A549 (cell line): ENCODE measurements at regions not wholly inside any gene's neighbourhood (a gene's known extent, or its start where the extent isn't known, plus 50 kb on each side); places are given as distances from the start of the nearest gene placed in this dataset.

ENCODE experiments used
- MAZ ChIP-seq: fragments of 150-350 bp; IDR thresholded peaks from 2 replicates; pipeline ENCODE4 v1.6.1; 2014; ENCODE audit warnings: antibody characterized with exemption, low read depth, low read length, borderline replicate concordance
- PHF8 ChIP-seq: fragments of 200-600 bp; sonication (generic); IDR thresholded peaks from 2 replicates; pipeline ENCODE4 v1.6.1; 2016; ENCODE audit warnings: low read depth, mild to moderate bottlenecking, antibody characterized with exemption, moderate library complexity, borderline replicate concordance
- POLR2A ChIP-seq: IDR thresholded peaks from 2 replicates; pipeline ENCODE4 v1.6.1; 2012; ENCODE audit warnings: mild to moderate bottlenecking, low read length
- TF ChIP-seq, protein P1 (sequence below): fragments of >200 bp; sonication (Bioruptor Twin); formaldehyde crosslinking; IDR thresholded peaks from 3 replicates; pipeline ENCODE4 v1.5.1; 2016

DNA sequence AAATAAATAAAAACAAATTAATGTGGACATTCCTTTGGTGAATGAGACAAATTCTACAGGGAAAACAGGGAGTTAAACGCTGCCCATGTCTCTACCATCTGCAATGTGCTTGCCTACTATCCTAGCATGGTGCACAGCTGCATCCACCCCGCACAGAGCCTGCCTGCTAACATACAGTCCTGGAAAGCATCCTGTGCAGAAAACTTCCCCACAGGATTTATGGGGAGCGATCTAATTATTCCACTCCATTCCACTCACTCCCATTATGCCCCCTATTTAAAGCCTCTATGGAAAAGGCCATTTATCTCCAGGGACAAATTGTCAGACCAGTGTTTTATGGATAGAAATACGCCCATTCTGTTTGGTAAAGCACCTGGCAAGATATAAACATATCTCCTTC, 144.5 kb downstream of the MAF start:
- TF ChIP-seq, protein P1, sequence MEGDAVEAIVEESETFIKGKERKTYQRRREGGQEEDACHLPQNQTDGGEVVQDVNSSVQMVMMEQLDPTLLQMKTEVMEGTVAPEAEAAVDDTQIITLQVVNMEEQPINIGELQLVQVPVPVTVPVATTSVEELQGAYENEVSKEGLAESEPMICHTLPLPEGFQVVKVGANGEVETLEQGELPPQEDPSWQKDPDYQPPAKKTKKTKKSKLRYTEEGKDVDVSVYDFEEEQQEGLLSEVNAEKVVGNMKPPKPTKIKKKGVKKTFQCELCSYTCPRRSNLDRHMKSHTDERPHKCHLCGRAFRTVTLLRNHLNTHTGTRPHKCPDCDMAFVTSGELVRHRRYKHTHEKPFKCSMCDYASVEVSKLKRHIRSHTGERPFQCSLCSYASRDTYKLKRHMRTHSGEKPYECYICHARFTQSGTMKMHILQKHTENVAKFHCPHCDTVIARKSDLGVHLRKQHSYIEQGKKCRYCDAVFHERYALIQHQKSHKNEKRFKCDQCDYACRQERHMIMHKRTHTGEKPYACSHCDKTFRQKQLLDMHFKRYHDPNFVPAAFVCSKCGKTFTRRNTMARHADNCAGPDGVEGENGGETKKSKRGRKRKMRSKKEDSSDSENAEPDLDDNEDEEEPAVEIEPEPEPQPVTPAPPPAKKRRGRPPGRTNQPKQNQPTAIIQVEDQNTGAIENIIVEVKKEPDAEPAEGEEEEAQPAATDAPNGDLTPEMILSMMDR = no peak
- TF ChIP-seq POLR2A (no peak), PHF8 (no peak), MAZ (no peak)
